GM12865 (cell line): ENCODE measurements at regions not wholly inside any gene's neighbourhood (a gene's known extent, or its start where the extent isn't known, plus 50 kb on each side); places are given as distances from the start of the nearest gene placed in this dataset.

ENCODE experiments used
- DNase-seq: peaks from one replicate; pipeline ENCODE4 v3.0.0; 2010; ENCODE audit warnings: low read depth
- H3K4me3 ChIP-seq: 2 replicates; pipeline ENCODE4 v1.5.1; 2011; ENCODE audit warnings: mild to moderate bottlenecking, low read depth, low read length, control low read depth
- TF ChIP-seq, protein P1 (sequence below): IDR thresholded peaks from 2 replicates; pipeline ENCODE4 v1.5.1; 2011; ENCODE audit warnings: low read length, control low read depth, low read depth, inconsistent platforms; ENCODE audit not compliant: insufficient read depth; ENCODE audit errors: missing control alignments

DNA sequence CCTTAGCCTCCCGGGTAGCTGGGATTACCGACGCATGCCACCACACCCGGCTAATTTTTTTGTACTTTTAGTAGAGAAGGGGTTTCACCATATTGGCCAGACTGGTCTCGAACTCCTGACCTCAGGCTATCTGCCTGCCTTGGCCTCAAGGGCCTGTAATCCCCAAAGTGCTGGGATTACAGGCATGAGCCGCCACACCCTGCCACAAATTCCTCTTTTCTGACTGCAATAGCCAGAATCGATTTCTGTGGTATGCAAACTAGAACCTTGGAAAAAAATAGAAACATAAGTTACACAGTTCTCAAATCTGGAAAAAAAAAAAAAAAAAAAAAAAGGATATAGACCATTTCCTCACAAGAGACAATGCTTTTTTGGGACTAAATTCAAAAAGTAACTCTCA is 184.6 kb upstream of the EGLN3 start:
- TF ChIP-seq, protein P1, sequence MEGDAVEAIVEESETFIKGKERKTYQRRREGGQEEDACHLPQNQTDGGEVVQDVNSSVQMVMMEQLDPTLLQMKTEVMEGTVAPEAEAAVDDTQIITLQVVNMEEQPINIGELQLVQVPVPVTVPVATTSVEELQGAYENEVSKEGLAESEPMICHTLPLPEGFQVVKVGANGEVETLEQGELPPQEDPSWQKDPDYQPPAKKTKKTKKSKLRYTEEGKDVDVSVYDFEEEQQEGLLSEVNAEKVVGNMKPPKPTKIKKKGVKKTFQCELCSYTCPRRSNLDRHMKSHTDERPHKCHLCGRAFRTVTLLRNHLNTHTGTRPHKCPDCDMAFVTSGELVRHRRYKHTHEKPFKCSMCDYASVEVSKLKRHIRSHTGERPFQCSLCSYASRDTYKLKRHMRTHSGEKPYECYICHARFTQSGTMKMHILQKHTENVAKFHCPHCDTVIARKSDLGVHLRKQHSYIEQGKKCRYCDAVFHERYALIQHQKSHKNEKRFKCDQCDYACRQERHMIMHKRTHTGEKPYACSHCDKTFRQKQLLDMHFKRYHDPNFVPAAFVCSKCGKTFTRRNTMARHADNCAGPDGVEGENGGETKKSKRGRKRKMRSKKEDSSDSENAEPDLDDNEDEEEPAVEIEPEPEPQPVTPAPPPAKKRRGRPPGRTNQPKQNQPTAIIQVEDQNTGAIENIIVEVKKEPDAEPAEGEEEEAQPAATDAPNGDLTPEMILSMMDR, result no peak
- no peak for DNase-seq
- no peak overlapping the region for H3K4me3 ChIP-seq

DNA sequence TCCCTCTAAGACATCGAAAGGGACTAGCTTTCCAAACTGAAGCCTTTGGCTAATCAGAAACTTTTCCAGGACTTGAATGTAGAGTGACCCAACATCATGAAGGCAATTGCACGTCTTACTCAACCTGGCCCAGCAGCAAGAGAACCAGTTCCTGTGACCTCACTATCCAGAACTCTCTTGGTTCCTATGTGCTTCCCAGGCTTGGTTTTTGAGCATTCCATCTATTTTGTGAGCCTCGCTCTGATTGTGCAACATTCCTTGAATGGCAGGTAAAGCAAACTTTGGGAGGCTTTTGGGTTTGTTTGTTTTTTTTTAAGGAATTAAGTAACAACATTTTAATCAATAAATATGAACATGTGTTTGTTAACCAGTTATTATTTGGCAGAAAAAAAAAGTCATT is 183.6 kb upstream of the EGLN3 start:
- H3K4me3 ChIP-seq, result no peak overlapping the region
- TF ChIP-seq, protein P1, result no peak
- DNase-seq, result no peak

DNA sequence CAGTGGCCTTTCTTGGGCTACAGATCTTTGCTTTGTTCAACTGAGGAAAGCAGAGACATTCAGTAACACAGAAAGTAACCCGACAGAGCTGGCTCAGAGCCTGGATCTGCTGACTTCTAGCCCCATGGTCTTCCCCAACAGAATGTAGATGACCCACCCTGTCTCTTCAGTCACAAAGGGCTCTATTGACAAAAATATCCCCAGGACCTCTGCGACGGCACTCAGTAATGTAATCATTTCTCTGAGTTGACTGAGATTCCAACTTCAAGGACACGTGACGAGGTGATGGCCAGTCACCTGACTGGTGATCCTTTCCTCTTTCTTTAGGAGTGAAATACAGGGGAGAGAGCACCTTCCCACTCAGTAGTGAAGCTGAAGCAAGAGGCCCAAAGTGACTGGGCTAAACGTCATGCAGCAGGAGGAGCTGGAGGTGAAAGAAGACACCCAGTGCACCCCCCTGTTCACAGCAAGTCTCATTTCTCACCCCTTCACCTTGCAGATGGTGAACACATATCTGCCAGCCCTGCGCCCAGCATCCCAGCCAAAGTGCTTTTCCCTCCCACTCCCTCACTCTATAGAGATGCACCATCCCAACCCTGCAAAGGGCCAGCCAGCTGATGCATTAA is 179.2 kb upstream of the EGLN3 start:
- TF ChIP-seq, protein P1, result no peak
- no peak overlapping the region for H3K4me3 ChIP-seq

DNA sequence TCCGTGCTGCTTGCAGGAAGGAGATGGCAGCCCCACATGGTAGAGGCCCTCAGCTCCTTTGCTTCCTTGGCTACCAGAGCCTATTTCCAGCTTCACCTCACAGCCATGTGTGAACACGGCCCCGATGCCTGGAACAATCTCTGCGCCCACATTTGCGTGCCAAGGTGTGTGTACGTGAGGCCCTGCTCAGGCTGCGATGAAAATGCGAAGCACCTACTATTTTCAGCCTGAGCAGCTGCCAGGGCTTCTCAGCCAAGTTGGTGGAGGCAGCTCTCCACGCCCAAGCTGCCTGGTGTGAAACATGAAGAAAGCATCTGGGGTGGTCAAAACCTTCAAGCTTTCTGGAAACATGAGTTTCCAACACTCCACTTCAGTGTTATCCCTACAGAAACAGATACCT is 177.8 kb upstream of the EGLN3 start:
- DNase-seq, result no peak
- TF ChIP-seq, protein P1, result no peak
- no peak overlapping the region for H3K4me3 ChIP-seq

More for the DNA sequence above, 179.2 kb upstream of the EGLN3 start:
- no peak for DNase-seq

DNA sequence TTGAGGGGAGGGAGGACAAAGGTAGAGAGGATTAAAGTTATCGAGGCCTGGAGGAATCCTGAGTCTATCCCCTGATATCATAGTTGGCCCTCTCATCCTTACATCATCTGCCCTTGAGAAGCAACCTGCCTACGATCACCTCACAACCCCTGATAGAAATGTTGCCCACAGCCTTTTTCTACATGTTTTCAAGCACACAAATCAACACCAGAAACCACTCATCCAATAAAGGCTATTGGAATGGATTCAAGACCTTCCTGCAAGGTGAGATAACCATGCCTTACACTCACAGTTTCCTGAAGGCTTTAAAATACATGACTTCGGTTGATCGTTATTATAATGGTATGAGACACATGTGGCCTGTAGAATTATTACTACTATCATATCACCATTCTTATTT is 175.7 kb upstream of the EGLN3 start:
- no peak for DNase-seq
- H3K4me3 ChIP-seq, result no peak overlapping the region
- TF ChIP-seq, protein P1, result no peak

DNA sequence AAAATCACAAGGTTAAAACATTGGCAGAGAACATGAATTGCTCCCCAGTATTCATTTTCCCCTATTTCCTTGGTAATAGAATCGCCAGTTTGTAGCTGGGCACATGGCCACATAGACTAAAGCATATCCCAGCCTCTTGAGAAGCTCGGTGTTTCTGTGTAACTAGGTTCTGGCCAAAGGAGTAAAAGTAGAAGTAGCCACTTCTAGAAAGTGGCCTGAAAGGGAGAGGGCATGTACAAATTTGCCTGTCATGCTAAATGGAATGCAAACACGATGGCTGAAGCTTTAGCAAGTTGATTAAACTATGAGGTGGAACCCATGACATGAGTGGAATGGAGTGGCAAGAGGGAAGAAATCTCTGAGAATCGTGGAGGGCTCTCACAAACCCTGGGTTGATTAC is 173.7 kb upstream of the EGLN3 start:
- no peak overlapping the region for H3K4me3 ChIP-seq
- no peak for DNase-seq
- TF ChIP-seq, protein P1, result no peak

DNA sequence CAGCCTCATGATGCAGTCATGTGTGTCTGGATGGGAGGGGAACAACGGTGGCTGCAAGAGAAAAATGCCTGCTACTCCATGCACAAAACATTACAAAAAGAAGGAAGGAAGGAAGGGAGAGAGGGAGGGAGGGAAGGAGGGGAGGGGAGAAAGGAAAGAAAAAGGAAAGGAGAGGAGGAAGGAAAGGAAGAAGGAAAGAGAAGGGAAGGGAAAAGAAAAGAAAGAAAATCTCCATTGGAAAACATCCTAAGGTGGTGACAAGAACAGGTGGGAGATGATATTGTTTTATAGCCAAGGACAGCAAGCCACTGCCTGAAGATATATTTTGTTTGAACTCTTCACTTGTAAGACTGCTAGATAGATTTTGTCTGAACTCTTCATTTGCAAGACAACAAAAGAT is 171.8 kb upstream of the EGLN3 start:
- TF ChIP-seq, protein P1, result no peak
- no peak for DNase-seq
- no peak overlapping the region for H3K4me3 ChIP-seq
